ENCODE measurements at regions not wholly inside any gene's neighbourhood (a gene's known extent, or its start where the extent isn't known, plus 50 kb on each side); places are given as distances from the start of the nearest gene placed in this dataset.

DNA sequence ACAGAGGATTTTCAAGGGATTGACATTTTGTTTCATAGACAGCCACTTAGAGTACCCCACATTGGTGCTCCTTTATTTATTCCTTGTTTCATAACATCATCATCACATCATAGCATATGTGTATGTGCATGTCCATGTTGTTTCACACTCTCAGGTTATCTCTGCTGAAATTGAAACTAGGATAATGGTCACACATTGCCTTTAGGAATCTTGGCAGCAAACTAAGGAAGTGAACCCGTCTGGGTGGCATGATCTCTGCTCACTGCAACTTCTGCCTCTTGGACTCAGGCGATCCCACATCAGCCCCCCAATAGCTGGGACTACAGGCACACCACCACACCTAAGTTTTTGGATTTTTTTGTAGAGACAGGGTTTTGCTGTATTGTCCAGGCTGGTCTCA is 234.2 kb upstream of the ANKRD50 start:
- TF ChIP-seq, protein P1, sequence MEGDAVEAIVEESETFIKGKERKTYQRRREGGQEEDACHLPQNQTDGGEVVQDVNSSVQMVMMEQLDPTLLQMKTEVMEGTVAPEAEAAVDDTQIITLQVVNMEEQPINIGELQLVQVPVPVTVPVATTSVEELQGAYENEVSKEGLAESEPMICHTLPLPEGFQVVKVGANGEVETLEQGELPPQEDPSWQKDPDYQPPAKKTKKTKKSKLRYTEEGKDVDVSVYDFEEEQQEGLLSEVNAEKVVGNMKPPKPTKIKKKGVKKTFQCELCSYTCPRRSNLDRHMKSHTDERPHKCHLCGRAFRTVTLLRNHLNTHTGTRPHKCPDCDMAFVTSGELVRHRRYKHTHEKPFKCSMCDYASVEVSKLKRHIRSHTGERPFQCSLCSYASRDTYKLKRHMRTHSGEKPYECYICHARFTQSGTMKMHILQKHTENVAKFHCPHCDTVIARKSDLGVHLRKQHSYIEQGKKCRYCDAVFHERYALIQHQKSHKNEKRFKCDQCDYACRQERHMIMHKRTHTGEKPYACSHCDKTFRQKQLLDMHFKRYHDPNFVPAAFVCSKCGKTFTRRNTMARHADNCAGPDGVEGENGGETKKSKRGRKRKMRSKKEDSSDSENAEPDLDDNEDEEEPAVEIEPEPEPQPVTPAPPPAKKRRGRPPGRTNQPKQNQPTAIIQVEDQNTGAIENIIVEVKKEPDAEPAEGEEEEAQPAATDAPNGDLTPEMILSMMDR (IDR thresholded peaks at IDR 0.05 in 2 of 3, conservative IDR thresholded peaks at IDR 0.05 in 1 of 3; ENCODE audit: borderline replicate concordance in 1 of 3, insufficient read depth in 1 of 3, low read depth in 2 of 3, low read length in 2 of 3) = no peak
- no peak for TF ChIP-seq POLR2AphosphoS5 (IDR thresholded peaks at IDR 0.05; ENCODE audit: low read depth, low read length)
- no peak for TF ChIP-seq TCF7L2 (IDR thresholded peaks at IDR 0.05; ENCODE audit: borderline replicate concordance, extremely low read depth, insufficient read depth, insufficient read length)
- TF ChIP-seq FOSL1 (IDR thresholded peaks at IDR 0.05; ENCODE audit: low read depth) = no peak
- no peak for TF ChIP-seq POLR2A (IDR thresholded peaks at IDR 0.05; ENCODE audit: borderline replicate concordance, extremely low read depth, insufficient read depth, insufficient read length)
- TF ChIP-seq SP1 (IDR thresholded peaks at IDR 0.05; ENCODE audit: low read depth) = no peak
- TF ChIP-seq ELF1 (IDR thresholded peaks at IDR 0.05; ENCODE audit: borderline replicate concordance, low read depth) = no peak

All from HCT116 (cell line).